K562 (cell line): ENCODE measurements at regions not wholly inside any gene's neighbourhood (a gene's known extent, or its start where the extent isn't known, plus 50 kb on each side); places are given as distances from the start of the nearest gene placed in this dataset.

Experiments used
- ATF7 ChIP-seq: fragments of 450-650 bp; IDR thresholded peaks from 2 replicates; pipeline ENCODE4 v1.7.1; 2014; ENCODE audit warnings: mild to moderate bottlenecking, moderate library complexity
- CBFA2T3 ChIP-seq: fragments of 450-650 bp; IDR thresholded peaks from 2 replicates; pipeline ENCODE4 v1.6.1; 2017
- CC2D1A ChIP-seq: fragments of 450-650 bp; IDR thresholded peaks from 2 replicates; pipeline ENCODE4 v1.6.1; 2017; ENCODE audit warnings: mild to moderate bottlenecking
- CEBPB ChIP-seq: fragments of 450-650 bp; IDR thresholded peaks from 2 replicates; pipeline ENCODE4 v1.6.1; 2016; ENCODE audit warnings: missing genetic modification characterization, missing compliant biosample characterization
- CEBPG ChIP-seq, 3 experiments: fragments of 200-800 bp in 1 of 3; sonication (Bioruptor generic) in 1 of 3; sonication (generic) in 1 of 3; formaldehyde crosslinking in 1 of 3; IDR thresholded peaks in 2 of 3; conservative IDR thresholded peaks in 1 of 3; 2 replicates each; pipeline versions ENCODE4 v1.6.1 to v1.8.0; 2016 to 2022; ENCODE audit warnings: missing compliant biosample characterization in 2 of 3, missing genetic modification characterization in 2 of 3, mild to moderate bottlenecking in 1 of 3, missing genetic modification reagents in 1 of 3
- EP300 ChIP-seq: IDR thresholded peaks from 2 replicates; pipeline ENCODE4 v1.6.1; 2012; ENCODE audit warnings: low read length, improper control_type of control experiment
- EP400 ChIP-seq: fragments of 450-650 bp; IDR thresholded peaks from 2 replicates; pipeline ENCODE4 v1.6.1; 2017; ENCODE audit warnings: antibody characterized with exemption, mild to moderate bottlenecking, moderate library complexity
- MCM5 ChIP-seq: fragments of 450-650 bp; IDR thresholded peaks from 2 replicates; pipeline ENCODE4 v1.6.1; 2016; ENCODE audit warnings: low read depth
- MEIS2 ChIP-seq: fragments of 450-650 bp; IDR thresholded peaks from 2 replicates; pipeline ENCODE4 v1.6.1; 2014; ENCODE audit warnings: mild to moderate bottlenecking; ENCODE audit not compliant: partially characterized antibody
- PTBP1 ChIP-seq: fragments of 200-400 bp; formaldehyde crosslinking; IDR thresholded peaks from 2 replicates; pipeline ENCODE4 v1.6.1; 2017; ENCODE audit warnings: low read depth, low read length
- SAFB ChIP-seq: fragments of 200-400 bp; formaldehyde crosslinking; IDR thresholded peaks from 2 replicates; pipeline ENCODE4 v1.6.1; 2017; ENCODE audit warnings: low read depth, low read length, borderline replicate concordance
- SMAD4 ChIP-seq: fragments of 250-450 bp; sonication (Bioruptor Pico); conservative IDR thresholded peaks from 2 replicates; pipeline ENCODE4 v1.8.0; 2021; ENCODE audit warnings: inconsistent platforms, mild to moderate bottlenecking, moderate library complexity
- SMC3 ChIP-seq: conservative IDR thresholded peaks from 2 replicates; pipeline ENCODE4 v1.6.1; 2011; ENCODE audit warnings: low read depth, low read length, improper control_type of control experiment; ENCODE audit not compliant: insufficient read depth
- TRIM24 ChIP-seq, 2 experiments: fragments of 450-650 bp; IDR thresholded peaks; 2 replicates each; pipeline ENCODE4 v1.6.1; 2016
- TF ChIP-seq, protein P1 (sequence below): fragments of 450-650 bp; formaldehyde crosslinking; IDR thresholded peaks from 2 replicates; pipeline ENCODE4 v1.4.0; 2022; ENCODE audit warnings: missing genetic modification characterization
- TF ChIP-seq, protein P2 (sequence below): fragments of 250-450 bp; sonication (Bioruptor Pico); IDR thresholded peaks from 2 replicates; pipeline ENCODE4 v1.8.0; 2022; ENCODE audit warnings: inconsistent platforms
- TF ChIP-seq, protein P3 (sequence below): sonication (generic); formaldehyde crosslinking; IDR thresholded peaks from 2 replicates; pipeline ENCODE4 v1.8.1; 2023; ENCODE audit warnings: mild to moderate bottlenecking, missing genetic modification reagents
- TF ChIP-seq, protein P4 (sequence below), 2 experiments: fragments of 450-650 bp in 1 of 2; sonication (generic) in 1 of 2; formaldehyde crosslinking in 1 of 2; IDR thresholded peaks in 1 of 2; conservative IDR thresholded peaks in 1 of 2; 2 replicates each; pipeline versions ENCODE4 v1.6.1 to v1.8.1; 2016 to 2023; ENCODE audit warnings: mild to moderate bottlenecking in 2 of 2, moderate library complexity in 2 of 2, inconsistent platforms in 1 of 2, missing genetic modification reagents in 1 of 2
- TF ChIP-seq, protein P5 (sequence below): fragments of 450-650 bp; IDR thresholded peaks from 2 replicates; pipeline ENCODE4 v1.6.1; 2016

DNA sequence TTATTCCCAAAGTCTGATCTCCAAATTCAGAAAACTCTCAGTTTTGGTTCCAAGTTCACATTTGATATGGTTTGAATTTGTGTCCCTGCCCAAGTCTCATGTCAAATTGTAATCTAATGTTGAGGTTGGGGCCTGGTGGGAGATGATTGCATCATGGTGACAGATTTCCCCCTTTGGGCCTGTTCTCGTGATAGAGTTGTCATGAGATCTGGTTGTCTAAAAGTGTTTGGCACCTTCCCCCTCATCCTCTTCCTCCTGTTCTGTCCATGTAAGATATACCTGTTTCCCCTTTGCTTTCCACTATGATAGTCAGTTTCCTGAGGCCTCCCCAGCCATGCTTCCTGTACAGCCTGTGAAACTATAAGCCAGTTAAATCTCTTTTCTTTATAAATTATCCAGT lies 138.6 kb downstream of the ARL4A start (continued):
- TF ChIP-seq, protein P1, sequence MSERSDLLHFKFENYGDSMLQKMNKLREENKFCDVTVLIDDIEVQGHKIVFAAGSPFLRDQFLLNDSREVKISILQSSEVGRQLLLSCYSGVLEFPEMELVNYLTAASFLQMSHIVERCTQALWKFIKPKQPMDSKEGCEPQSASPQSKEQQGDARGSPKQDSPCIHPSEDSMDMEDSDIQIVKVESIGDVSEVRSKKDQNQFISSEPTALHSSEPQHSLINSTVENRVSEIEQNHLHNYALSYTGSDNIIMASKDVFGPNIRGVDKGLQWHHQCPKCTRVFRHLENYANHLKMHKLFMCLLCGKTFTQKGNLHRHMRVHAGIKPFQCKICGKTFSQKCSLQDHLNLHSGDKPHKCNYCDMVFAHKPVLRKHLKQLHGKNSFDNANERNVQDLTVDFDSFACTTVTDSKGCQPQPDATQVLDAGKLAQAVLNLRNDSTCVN (CRISPR knock-in tag) = no peak
- TF ChIP-seq SMC3 = no peak
- peak; percentile 61; the same call in 1 of the 2 replicates for TF ChIP-seq CEBPG (CRISPR knock-in tag; IDR thresholded peaks at IDR 0.05)
- peak in 1 of 2 experiments; percentile 49; a peak in 2 of 4 replicates for TF ChIP-seq CEBPG (tag; conservative IDR thresholded peaks at IDR 0.05 in 1 of 2, IDR thresholded peaks at IDR 0.05 in 1 of 2)
- TF ChIP-seq CEBPB (tag) = peak; percentile 49
- peak; percentile 38; the same call in 1 of the 2 replicates for TF ChIP-seq ATF7
- TF ChIP-seq CBFA2T3 = peak; percentile 57
- TF ChIP-seq, protein P2, sequence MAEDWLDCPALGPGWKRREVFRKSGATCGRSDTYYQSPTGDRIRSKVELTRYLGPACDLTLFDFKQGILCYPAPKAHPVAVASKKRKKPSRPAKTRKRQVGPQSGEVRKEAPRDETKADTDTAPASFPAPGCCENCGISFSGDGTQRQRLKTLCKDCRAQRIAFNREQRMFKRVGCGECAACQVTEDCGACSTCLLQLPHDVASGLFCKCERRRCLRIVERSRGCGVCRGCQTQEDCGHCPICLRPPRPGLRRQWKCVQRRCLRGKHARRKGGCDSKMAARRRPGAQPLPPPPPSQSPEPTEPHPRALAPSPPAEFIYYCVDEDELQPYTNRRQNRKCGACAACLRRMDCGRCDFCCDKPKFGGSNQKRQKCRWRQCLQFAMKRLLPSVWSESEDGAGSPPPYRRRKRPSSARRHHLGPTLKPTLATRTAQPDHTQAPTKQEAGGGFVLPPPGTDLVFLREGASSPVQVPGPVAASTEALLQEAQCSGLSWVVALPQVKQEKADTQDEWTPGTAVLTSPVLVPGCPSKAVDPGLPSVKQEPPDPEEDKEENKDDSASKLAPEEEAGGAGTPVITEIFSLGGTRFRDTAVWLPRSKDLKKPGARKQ (CRISPR knock-in tag) = no peak
- TF ChIP-seq EP400 = 0 out of 2 replicates have a peak, but pooled peaks have one; percentile 10
- TF ChIP-seq, protein P3, sequence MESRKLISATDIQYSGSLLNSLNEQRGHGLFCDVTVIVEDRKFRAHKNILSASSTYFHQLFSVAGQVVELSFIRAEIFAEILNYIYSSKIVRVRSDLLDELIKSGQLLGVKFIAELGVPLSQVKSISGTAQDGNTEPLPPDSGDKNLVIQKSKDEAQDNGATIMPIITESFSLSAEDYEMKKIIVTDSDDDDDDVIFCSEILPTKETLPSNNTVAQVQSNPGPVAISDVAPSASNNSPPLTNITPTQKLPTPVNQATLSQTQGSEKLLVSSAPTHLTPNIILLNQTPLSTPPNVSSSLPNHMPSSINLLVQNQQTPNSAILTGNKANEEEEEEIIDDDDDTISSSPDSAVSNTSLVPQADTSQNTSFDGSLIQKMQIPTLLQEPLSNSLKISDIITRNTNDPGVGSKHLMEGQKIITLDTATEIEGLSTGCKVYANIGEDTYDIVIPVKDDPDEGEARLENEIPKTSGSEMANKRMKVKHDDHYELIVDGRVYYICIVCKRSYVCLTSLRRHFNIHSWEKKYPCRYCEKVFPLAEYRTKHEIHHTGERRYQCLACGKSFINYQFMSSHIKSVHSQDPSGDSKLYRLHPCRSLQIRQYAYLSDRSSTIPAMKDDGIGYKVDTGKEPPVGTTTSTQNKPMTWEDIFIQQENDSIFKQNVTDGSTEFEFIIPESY = no peak
- TF ChIP-seq SMAD4 (CRISPR knock-in tag) = 0 out of 2 replicates have a peak, but pooled peaks have one; percentile 20
- peak; percentile 23; the same call in 1 of the 2 replicates for TF ChIP-seq EP300
- no peak for TF ChIP-seq PTBP1
- TF ChIP-seq, protein P4, sequence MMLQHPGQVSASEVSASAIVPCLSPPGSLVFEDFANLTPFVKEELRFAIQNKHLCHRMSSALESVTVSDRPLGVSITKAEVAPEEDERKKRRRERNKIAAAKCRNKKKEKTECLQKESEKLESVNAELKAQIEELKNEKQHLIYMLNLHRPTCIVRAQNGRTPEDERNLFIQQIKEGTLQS (IDR thresholded peaks at IDR 0.05) = peak; percentile 88
- TF ChIP-seq, protein P4 (CRISPR knock-in tag; conservative IDR thresholded peaks at IDR 0.05) = no peak
- peak; percentile 25 for TF ChIP-seq MEIS2
- TF ChIP-seq, protein P5, sequence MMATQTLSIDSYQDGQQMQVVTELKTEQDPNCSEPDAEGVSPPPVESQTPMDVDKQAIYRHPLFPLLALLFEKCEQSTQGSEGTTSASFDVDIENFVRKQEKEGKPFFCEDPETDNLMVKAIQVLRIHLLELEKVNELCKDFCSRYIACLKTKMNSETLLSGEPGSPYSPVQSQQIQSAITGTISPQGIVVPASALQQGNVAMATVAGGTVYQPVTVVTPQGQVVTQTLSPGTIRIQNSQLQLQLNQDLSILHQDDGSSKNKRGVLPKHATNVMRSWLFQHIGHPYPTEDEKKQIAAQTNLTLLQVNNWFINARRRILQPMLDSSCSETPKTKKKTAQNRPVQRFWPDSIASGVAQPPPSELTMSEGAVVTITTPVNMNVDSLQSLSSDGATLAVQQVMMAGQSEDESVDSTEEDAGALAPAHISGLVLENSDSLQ = 0 out of 2 replicates have a peak, but pooled peaks have one; percentile 18
- TF ChIP-seq CC2D1A = peak; percentile 64; the same call in 1 of the 2 replicates
- TF ChIP-seq SAFB = no peak
- peak; percentile 69 to 72 for TF ChIP-seq TRIM24 (IDR thresholded peaks at IDR 0.05)
- TF ChIP-seq MCM5 = no peak
